ENCODE measurements at regions not wholly inside any gene's neighbourhood (a gene's known extent, or its start where the extent isn't known, plus 50 kb on each side); places are given as distances from the start of the nearest gene placed in this dataset.

DNA sequence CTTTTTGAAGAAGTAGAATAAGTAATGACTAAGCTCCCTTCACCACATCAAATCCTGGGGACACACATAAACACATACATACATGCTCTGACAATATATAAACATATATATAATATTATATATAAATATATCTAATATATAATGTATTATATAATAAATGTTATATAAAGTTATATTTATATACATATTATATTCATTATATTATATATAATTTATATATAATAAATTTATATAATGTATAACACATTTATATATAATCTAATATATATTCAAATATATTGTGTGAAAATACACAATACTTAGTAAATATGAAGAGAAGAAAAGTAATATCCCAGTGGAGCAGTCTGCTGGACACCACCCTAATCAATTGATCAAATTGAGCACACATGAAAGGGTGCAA lies 2177.9 kb upstream of the CELF4 start:
- Histone ChIP-seq H3K9ac (replicated peaks; ENCODE audit: extremely low read depth, insufficient read depth, low read length) (no peak overlapping the region), H3K4me3 (replicated peaks in 1 of 3; ENCODE audit: insufficient read depth in 1 of 3, low read depth in 1 of 3, low read length in 3 of 3) (no peak overlapping the region), H3K36me3 (ENCODE audit: control insufficient read depth in 2 of 2, extremely low read depth in 1 of 2, insufficient read depth in 2 of 2, low read length in 2 of 2) (no peaks in the 10 kb centered on the region), H3K79me2 (ENCODE audit: control insufficient read depth, insufficient read depth, low read length) (no peaks in the 10 kb centered on the region), H3K4me2 (ENCODE audit: insufficient read depth, low read length) (no peak overlapping the region), H2AFZ (ENCODE audit: low read depth, low read length) (no peak overlapping the region), H3K27ac (ENCODE audit: insufficient read depth, low read depth, low read length) (no peak overlapping the region), H3K4me1 (ENCODE audit: control insufficient read depth, extremely low read depth, insufficient read depth, low read length) (no peaks in the 10 kb centered on the region), H3K9me1 (replicated peaks; ENCODE audit: control insufficient read depth, extremely low read depth, insufficient read depth, low read length) (no peaks in the 10 kb centered on the region), H4K20me1 (replicated peaks; ENCODE audit: control insufficient read depth, extremely low read depth, insufficient read depth, low read length) (no peaks in the 10 kb centered on the region), H3K9me3 (replicated peaks; ENCODE audit: control insufficient read depth, insufficient read depth, low read length) (no peaks in the 10 kb centered on the region), H3K27me3 (ENCODE audit: control insufficient read depth in 2 of 2, insufficient read depth in 2 of 2, low read length in 2 of 2) (no peaks in the 10 kb centered on the region)
- CTCF ChIA-PET = interaction anchor here (2.0 kb wide), 1 partner anchor 18 kb away, joined by 6 read pairs; no protein-coding TSS in a partner anchor
- intact Hi-C loops (cut with micrococcal nuclease) (no loop called here), dilution Hi-C loops (cut with MboI; ENCODE audit: extremely low pct_ligation_motif_present, low sequenced_read_pairs) (no loop called here)
- BruUV-seq (replicated peaks) = no TSS peak
- FAIRE-seq (no peak), DNase-seq (ENCODE audit: low read depth, low spot score) (no peak)
- TF ChIP-seq FOS (IDR thresholded peaks at IDR 0.05; ENCODE audit: borderline replicate concordance, insufficient read depth, low read length) (no peak), POLR2AphosphoS5 (IDR thresholded peaks at IDR 0.05; ENCODE audit: insufficient read depth, low read depth, low read length) (no peak), MYC (IDR thresholded peaks at IDR 0.05; ENCODE audit: low read depth, low read length) (no peak), GATA2 (IDR thresholded peaks at IDR 0.05; ENCODE audit: insufficient read depth, insufficient read length, low read depth, low read length) (no peak), POLR2A (IDR thresholded peaks at IDR 0.05; ENCODE audit: low read depth, low read length) (no peak), JUN (IDR thresholded peaks at IDR 0.05; ENCODE audit: borderline replicate concordance, insufficient read depth, insufficient read length, low read depth) (no peak), EZH2 (IDR thresholded peaks at IDR 0.05; ENCODE audit: borderline replicate concordance, low read depth, low read length, severe bottlenecking) (no peak)
- TF ChIP-seq, protein P1, sequence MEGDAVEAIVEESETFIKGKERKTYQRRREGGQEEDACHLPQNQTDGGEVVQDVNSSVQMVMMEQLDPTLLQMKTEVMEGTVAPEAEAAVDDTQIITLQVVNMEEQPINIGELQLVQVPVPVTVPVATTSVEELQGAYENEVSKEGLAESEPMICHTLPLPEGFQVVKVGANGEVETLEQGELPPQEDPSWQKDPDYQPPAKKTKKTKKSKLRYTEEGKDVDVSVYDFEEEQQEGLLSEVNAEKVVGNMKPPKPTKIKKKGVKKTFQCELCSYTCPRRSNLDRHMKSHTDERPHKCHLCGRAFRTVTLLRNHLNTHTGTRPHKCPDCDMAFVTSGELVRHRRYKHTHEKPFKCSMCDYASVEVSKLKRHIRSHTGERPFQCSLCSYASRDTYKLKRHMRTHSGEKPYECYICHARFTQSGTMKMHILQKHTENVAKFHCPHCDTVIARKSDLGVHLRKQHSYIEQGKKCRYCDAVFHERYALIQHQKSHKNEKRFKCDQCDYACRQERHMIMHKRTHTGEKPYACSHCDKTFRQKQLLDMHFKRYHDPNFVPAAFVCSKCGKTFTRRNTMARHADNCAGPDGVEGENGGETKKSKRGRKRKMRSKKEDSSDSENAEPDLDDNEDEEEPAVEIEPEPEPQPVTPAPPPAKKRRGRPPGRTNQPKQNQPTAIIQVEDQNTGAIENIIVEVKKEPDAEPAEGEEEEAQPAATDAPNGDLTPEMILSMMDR (IDR thresholded peaks at IDR 0.05; ENCODE audit: extremely low read depth in 1 of 2, insufficient read depth in 1 of 2, low read depth in 1 of 2, low read length in 2 of 2) = no peak
- TF ChIP-seq, protein P2, sequence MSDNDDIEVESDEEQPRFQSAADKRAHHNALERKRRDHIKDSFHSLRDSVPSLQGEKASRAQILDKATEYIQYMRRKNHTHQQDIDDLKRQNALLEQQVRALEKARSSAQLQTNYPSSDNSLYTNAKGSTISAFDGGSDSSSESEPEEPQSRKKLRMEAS (IDR thresholded peaks at IDR 0.05; ENCODE audit: insufficient read depth, insufficient read length) = no peak
- POLR2A ChIA-PET = no interaction called here

Measured in endothelial cell of umbilical vein (primary cell).